Panc1 (cell line): ENCODE measurements at regions not wholly inside any gene's neighbourhood (a gene's known extent, or its start where the extent isn't known, plus 50 kb on each side); places are given as distances from the start of the nearest gene placed in this dataset.

Experiments
- ATAC-seq: fragments of 200-7000 bp; cut with Tn5 transposase; 2 replicates; pipeline ENCODE4 v1.9.1; 2020; ENCODE audit warnings: mild to moderate bottlenecking, moderate library complexity
- BruUV-seq: library from RNA; stranded (reverse); fragments of 400-500 nt; replicated peaks from 2 replicates; lab custom pipeline; 2021; lab: Mats Ljungman, UMichigan
- CTCF ChIA-PET: fragments of 300-600 bp; sonication (Branson Sonifier 250); formaldehyde crosslinking; loops from one replicate; lab custom pipeline; 2022; ENCODE audit warnings: antibody characterized with exemption; lab: Charles Lee
- POLR2A ChIA-PET: fragments of 300-600 bp; sonication (Branson Sonifier 250); formaldehyde crosslinking; loops from one replicate; lab custom pipeline; 2022; ENCODE audit warnings: antibody characterized with exemption; lab: Charles Lee
- DNase-seq: peaks from one replicate; pipeline ENCODE4 v3.0.0-alpha.2; 2010; ENCODE audit warnings: low read depth, low spot score
- H3K27ac ChIP-seq: 2 replicates; pipeline ENCODE4 v1.5.1; 2011; ENCODE audit warnings: mild to moderate bottlenecking, low read length, inconsistent platforms
- H3K27me3 ChIP-seq: fragments of 200-500 bp; sonication (Bioruptor generic); 2 replicates; pipeline ENCODE4 v1.6.0; 2014; ENCODE audit warnings: low read length, inconsistent platforms; ENCODE audit not compliant: control insufficient read depth, insufficient read depth
- H3K36me3 ChIP-seq: fragments of 200-500 bp; sonication (Bioruptor generic); 2 replicates; pipeline ENCODE4 v1.5.1; 2014; ENCODE audit warnings: inconsistent platforms, mild to moderate bottlenecking, low read length, moderate library complexity; ENCODE audit not compliant: control insufficient read depth, insufficient read depth
- H3K4me1 ChIP-seq: 2 replicates; pipeline ENCODE4 v1.5.1; 2011; ENCODE audit warnings: inconsistent platforms, mild to moderate bottlenecking, low read length, moderate library complexity; ENCODE audit not compliant: control insufficient read depth, insufficient read depth
- H3K4me3 ChIP-seq, 2 experiments: 2 replicates each; pipeline ENCODE4 v1.5.1; 2011 to 2012; ENCODE audit warnings: low read depth in 2 of 2, low read length in 2 of 2, mild to moderate bottlenecking in 2 of 2, inconsistent platforms in 1 of 2, moderate library complexity in 1 of 2
- H3K9me3 ChIP-seq: fragments of 200-500 bp; sonication (Bioruptor generic); 2 replicates; pipeline ENCODE4 v1.5.1; 2014; ENCODE audit warnings: low read depth, mild to moderate bottlenecking, inconsistent platforms, low read length, moderate library complexity; ENCODE audit not compliant: control insufficient read depth, insufficient read depth
- POLR2AphosphoS5 ChIP-seq: IDR thresholded peaks from 2 replicates; pipeline ENCODE4 v1.6.1; 2012; ENCODE audit warnings: mild to moderate bottlenecking, low read depth, low read length, moderate library complexity
- SIN3A ChIP-seq: IDR thresholded peaks from 2 replicates; pipeline ENCODE4 v1.6.1; 2012; ENCODE audit warnings: low read depth, mild to moderate bottlenecking, low read length, moderate library complexity, borderline replicate concordance; ENCODE audit not compliant: insufficient read depth
- TCF7L2 ChIP-seq: IDR thresholded peaks from 2 replicates; pipeline ENCODE4 v1.6.1; 2011; ENCODE audit warnings: mild to moderate bottlenecking, low read depth, low read length, inconsistent platforms
- in situ Hi-C: cut with HindIII; loops from 2 replicates; pipeline ENCODE4 v1.10.0; 2016; ENCODE audit warnings: low sequenced_read_pairs, low pct_unique_long_range_greater_than_20kb
- intact Hi-C: fragments of 100-400 bp; cut with micrococcal nuclease; formaldehyde crosslinking; loops from one replicate; pipeline ENCODE4 v1.10.0; 2022; ENCODE audit not compliant: unreplicated experiment
- TF ChIP-seq, protein P1 (sequence below): fragments of 450-650 bp; IDR thresholded peaks from 2 replicates; pipeline ENCODE4 v1.5.1; 2017; ENCODE audit warnings: mild to moderate bottlenecking
- TF ChIP-seq, protein P2 (sequence below), 2 experiments: IDR thresholded peaks; 2 replicates each; pipeline ENCODE4 v1.6.1; 2011 to 2012; ENCODE audit warnings: low read depth in 2 of 2, control low read depth in 1 of 2, low read length in 1 of 2, mild to moderate bottlenecking in 1 of 2, moderate library complexity in 1 of 2; ENCODE audit not compliant: insufficient read depth in 1 of 2

GRCh38 chr5:72693546-72694205 is 122.8 kb upstream of the TNPO1 start:
- Histone ChIP-seq H3K9me3 (no peaks in the 10 kb centered on the region), H3K36me3 (no peaks in the 10 kb centered on the region), H3K4me3 (no peak overlapping the region), H3K27me3 (peaks cover 8% of the 10 kb centered on the region; the same call in 1 of the 2 replicates), H3K4me1 (no peaks in the 10 kb centered on the region), H3K27ac (no peak overlapping the region)
- DNase-seq (no peak), ATAC-seq (no peak)
- TF ChIP-seq TCF7L2 (no peak), POLR2AphosphoS5 (no peak), SIN3A (no peak)
- TF ChIP-seq, protein P1, sequence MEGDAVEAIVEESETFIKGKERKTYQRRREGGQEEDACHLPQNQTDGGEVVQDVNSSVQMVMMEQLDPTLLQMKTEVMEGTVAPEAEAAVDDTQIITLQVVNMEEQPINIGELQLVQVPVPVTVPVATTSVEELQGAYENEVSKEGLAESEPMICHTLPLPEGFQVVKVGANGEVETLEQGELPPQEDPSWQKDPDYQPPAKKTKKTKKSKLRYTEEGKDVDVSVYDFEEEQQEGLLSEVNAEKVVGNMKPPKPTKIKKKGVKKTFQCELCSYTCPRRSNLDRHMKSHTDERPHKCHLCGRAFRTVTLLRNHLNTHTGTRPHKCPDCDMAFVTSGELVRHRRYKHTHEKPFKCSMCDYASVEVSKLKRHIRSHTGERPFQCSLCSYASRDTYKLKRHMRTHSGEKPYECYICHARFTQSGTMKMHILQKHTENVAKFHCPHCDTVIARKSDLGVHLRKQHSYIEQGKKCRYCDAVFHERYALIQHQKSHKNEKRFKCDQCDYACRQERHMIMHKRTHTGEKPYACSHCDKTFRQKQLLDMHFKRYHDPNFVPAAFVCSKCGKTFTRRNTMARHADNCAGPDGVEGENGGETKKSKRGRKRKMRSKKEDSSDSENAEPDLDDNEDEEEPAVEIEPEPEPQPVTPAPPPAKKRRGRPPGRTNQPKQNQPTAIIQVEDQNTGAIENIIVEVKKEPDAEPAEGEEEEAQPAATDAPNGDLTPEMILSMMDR: no peak
- TF ChIP-seq, protein P2, sequence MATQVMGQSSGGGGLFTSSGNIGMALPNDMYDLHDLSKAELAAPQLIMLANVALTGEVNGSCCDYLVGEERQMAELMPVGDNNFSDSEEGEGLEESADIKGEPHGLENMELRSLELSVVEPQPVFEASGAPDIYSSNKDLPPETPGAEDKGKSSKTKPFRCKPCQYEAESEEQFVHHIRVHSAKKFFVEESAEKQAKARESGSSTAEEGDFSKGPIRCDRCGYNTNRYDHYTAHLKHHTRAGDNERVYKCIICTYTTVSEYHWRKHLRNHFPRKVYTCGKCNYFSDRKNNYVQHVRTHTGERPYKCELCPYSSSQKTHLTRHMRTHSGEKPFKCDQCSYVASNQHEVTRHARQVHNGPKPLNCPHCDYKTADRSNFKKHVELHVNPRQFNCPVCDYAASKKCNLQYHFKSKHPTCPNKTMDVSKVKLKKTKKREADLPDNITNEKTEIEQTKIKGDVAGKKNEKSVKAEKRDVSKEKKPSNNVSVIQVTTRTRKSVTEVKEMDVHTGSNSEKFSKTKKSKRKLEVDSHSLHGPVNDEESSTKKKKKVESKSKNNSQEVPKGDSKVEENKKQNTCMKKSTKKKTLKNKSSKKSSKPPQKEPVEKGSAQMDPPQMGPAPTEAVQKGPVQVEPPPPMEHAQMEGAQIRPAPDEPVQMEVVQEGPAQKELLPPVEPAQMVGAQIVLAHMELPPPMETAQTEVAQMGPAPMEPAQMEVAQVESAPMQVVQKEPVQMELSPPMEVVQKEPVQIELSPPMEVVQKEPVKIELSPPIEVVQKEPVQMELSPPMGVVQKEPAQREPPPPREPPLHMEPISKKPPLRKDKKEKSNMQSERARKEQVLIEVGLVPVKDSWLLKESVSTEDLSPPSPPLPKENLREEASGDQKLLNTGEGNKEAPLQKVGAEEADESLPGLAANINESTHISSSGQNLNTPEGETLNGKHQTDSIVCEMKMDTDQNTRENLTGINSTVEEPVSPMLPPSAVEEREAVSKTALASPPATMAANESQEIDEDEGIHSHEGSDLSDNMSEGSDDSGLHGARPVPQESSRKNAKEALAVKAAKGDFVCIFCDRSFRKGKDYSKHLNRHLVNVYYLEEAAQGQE (IDR thresholded peaks at IDR 0.05; ENCODE audit: insufficient read depth in 1 of 2, low read depth in 2 of 2, low read length in 1 of 2): no peak
- intact Hi-C loops: no loop called here
- BruUV-seq: no TSS peak
- CTCF ChIA-PET: no interaction called here
- POLR2A ChIA-PET: no interaction called here
- in situ Hi-C loops: no loop called here

GRCh38 chr5:72692651-72693442 is 123.6 kb upstream of the TNPO1 start:
- H3K4me3 ChIP-seq: no peak overlapping the region
- ATAC-seq (no peak), DNase-seq (no peak)
- no peaks in the 10 kb centered on the region for H3K36me3 ChIP-seq
- in situ Hi-C loops (no loop called here), intact Hi-C loops (no loop called here)
- ChIA-PET CTCF (no interaction called here), POLR2A (no interaction called here)
- H3K27me3 ChIP-seq: peaks cover 9% of the 10 kb centered on the region; the same call in 1 of the 2 replicates
- H3K4me1 ChIP-seq: no peaks in the 10 kb centered on the region
- no peak overlapping the region for H3K27ac ChIP-seq
- no peaks in the 10 kb centered on the region for H3K9me3 ChIP-seq
- TF ChIP-seq, protein P2 (IDR thresholded peaks at IDR 0.05; ENCODE audit: insufficient read depth in 1 of 2, low read depth in 2 of 2, low read length in 1 of 2): no peak
- TF ChIP-seq POLR2AphosphoS5 (no peak), SIN3A (no peak), TCF7L2 (no peak)
- TF ChIP-seq, protein P1: no peak
- BruUV-seq: no TSS peak
